Tibial nerve (tissue), 4 donors: ENCODE measurements at regions not wholly inside any gene's neighbourhood (a gene's known extent, or its start where the extent isn't known, plus 50 kb on each side); places are given as distances from the start of the nearest gene placed in this dataset.

Source experiments
- DNase-seq, 2 donors: peaks; one replicate each; pipeline ENCODE4 v3.0.0-alpha.2; 2019; ENCODE audit warnings: low spot score in 2 of 2
- H3K27ac ChIP-seq, 4 donors: fragments of 200-600 bp; sonication (generic) in 3 of 4; one replicate each; pipeline ENCODE4 v1.5.1; 2017 to 2019; ENCODE audit warnings: mild to moderate bottlenecking in 1 of 4
- H3K27me3 ChIP-seq, 2 donors: fragments of 200-600 bp; sonication (generic) in 1 of 2; one replicate each; pipeline versions ENCODE4 v1.5.1 to v1.6.0; 2017 to 2019
- H3K36me3 ChIP-seq, 3 donors: fragments of 200-600 bp; sonication (generic); one replicate each; pipeline ENCODE4 v1.5.1; 2018 to 2019
- H3K4me1 ChIP-seq, 4 donors: fragments of 200-600 bp; sonication (generic) in 3 of 4; one replicate each; pipeline ENCODE4 v1.5.1; 2017 to 2019
- H3K4me3 ChIP-seq, 4 donors: fragments of 200-600 bp; sonication (generic) in 3 of 4; one replicate each; pipeline ENCODE4 v1.5.1; 2017 to 2019; ENCODE audit warnings: mild to moderate bottlenecking in 1 of 4, moderate library complexity in 1 of 4
- H3K9me3 ChIP-seq, 4 donors: fragments of 200-600 bp; sonication (generic) in 3 of 4; one replicate each; pipeline ENCODE4 v1.5.1; 2017 to 2019
- CTCF ChIP-seq, 5 experiments: fragments of 200-600 bp in 3 of 5; fragments of 450-650 bp in 2 of 5; sonication (generic) in 3 of 5; IDR thresholded peaks; one replicate each; pipeline ENCODE4 v1.5.1; 2016 to 2019; ENCODE audit warnings: antibody characterized with exemption in 5 of 5, mild to moderate bottlenecking in 3 of 5, moderate library complexity in 2 of 5
- EP300 ChIP-seq, 2 donors: sonication (generic); formaldehyde crosslinking; IDR thresholded peaks; one replicate each; pipeline ENCODE4 v1.6.1; 2017; ENCODE audit warnings: antibody characterized with exemption in 2 of 2, mild to moderate bottlenecking in 1 of 2
- POLR2A ChIP-seq, 2 donors: fragments of 450-650 bp; IDR thresholded peaks; one replicate each; pipeline ENCODE4 v1.6.1; 2017; ENCODE audit warnings: antibody characterized with exemption in 2 of 2, mild to moderate bottlenecking in 2 of 2, moderate library complexity in 2 of 2
- WGBS, 2 donors: methylation state at CpG; one replicate each; pipeline ENCODE4 v1.1.5; 2018; 5-methylcytosine and 5-hydroxymethylcytosine counted together

GRCh38 chr4:140268186-140268841 lies 105.1 kb upstream of the SCOC start:
- no peak for TF ChIP-seq POLR2A (IDR thresholded peaks at IDR 0.05)
- no peak for TF ChIP-seq EP300 (IDR thresholded peaks at IDR 0.05)
- no peak for TF ChIP-seq CTCF (IDR thresholded peaks at IDR 0.05)
- 45 to 46% methylated on average over 6 of the region's 6 CpGs for WGBS, 2 donors
- H3K27me3 ChIP-seq, result no peaks in the 10 kb centered on the region
- H3K36me3 ChIP-seq, result no peaks in the 10 kb centered on the region
- no peak for DNase-seq
- no peaks in the 10 kb centered on the region for H3K4me1 ChIP-seq
- no peaks in the 10 kb centered on the region for H3K9me3 ChIP-seq
- no peak overlapping the region for H3K27ac ChIP-seq
- H3K4me3 ChIP-seq, result no peak overlapping the region

- WGBS, 2 donors, result 74 to 75% methylated on average over 14 of the region's 14 CpGs
- Histone ChIP-seq H3K36me3 (no peaks in the 10 kb centered on the region), H3K27me3 (no peaks in the 10 kb centered on the region), H3K9me3 (no peaks in the 10 kb centered on the region), H3K27ac (no peak overlapping the region), H3K4me1 (no peaks in the 10 kb centered on the region), H3K4me3 (no peak overlapping the region)
- DNase-seq, result no peak
- TF ChIP-seq CTCF (IDR thresholded peaks at IDR 0.05), result no peak
- TF ChIP-seq EP300 (IDR thresholded peaks at IDR 0.05), result no peak
- TF ChIP-seq POLR2A (IDR thresholded peaks at IDR 0.05), result no peak
Measured at GRCh38 chr4:140267576-140267975, 105.9 kb upstream of the SCOC start.

- 95 to 97% methylated on average over 10 of the region's 10 CpGs for WGBS, 2 donors
- Histone ChIP-seq H3K36me3 (no peaks in the 10 kb centered on the region), H3K27me3 (no peaks in the 10 kb centered on the region), H3K27ac (no peak overlapping the region), H3K9me3 (no peaks in the 10 kb centered on the region), H3K4me3 (no peak overlapping the region), H3K4me1 (no peaks in the 10 kb centered on the region)
- DNase-seq, result no peak
- TF ChIP-seq EP300 (IDR thresholded peaks at IDR 0.05), result no peak
- no peak for TF ChIP-seq POLR2A (IDR thresholded peaks at IDR 0.05)
- TF ChIP-seq CTCF (IDR thresholded peaks at IDR 0.05), result no peak
Measured at GRCh38 chr4:140266958-140267568, 106.4 kb upstream of the SCOC start.

GRCh38 chr4:140260227-140260626 lies 106.2 kb upstream of the MAML3 start:
- Histone ChIP-seq H3K9me3 (no peaks in the 10 kb centered on the region), H3K27me3 (no peaks in the 10 kb centered on the region), H3K27ac (no peak overlapping the region), H3K36me3 (no peaks in the 10 kb centered on the region), H3K4me1 (no peaks in the 10 kb centered on the region), H3K4me3 (no peak overlapping the region)
- no peak for DNase-seq
- WGBS, 2 donors, result 58 to 79% methylated on average over 5 of the region's 5 CpGs
- TF ChIP-seq EP300 (IDR thresholded peaks at IDR 0.05) (no peak), CTCF (IDR thresholded peaks at IDR 0.05) (no peak), POLR2A (IDR thresholded peaks at IDR 0.05) (no peak)

- WGBS, 2 donors, result 92 to 96% methylated on average over 3 of the region's 3 CpGs
- Histone ChIP-seq H3K4me1 (peaks cover 0 to 4% (median under 1%) of the 10 kb centered on the region in 4 donors), H3K27me3 (no peaks in the 10 kb centered on the region), H3K27ac (no peak overlapping the region), H3K9me3 (no peaks in the 10 kb centered on the region), H3K36me3 (no peaks in the 10 kb centered on the region), H3K4me3 (no peak overlapping the region)
- TF ChIP-seq CTCF (IDR thresholded peaks at IDR 0.05), result no peak
- no peak for TF ChIP-seq POLR2A (IDR thresholded peaks at IDR 0.05)
- no peak for TF ChIP-seq EP300 (IDR thresholded peaks at IDR 0.05)
- DNase-seq, result no peak
Measured at GRCh38 chr4:140258476-140258875, 104.5 kb upstream of the MAML3 start.
